Astrocyte of the spinal cord (primary cell): ENCODE measurements at regions not wholly inside any gene's neighbourhood (a gene's known extent, or its start where the extent isn't known, plus 50 kb on each side); places are given as distances from the start of the nearest gene placed in this dataset.

Experiments
- DNase-seq: peaks from one replicate; pipeline ENCODE4 v3.0.0; 2011; ENCODE audit warnings: low read depth, low spot score
- H3K4me3 ChIP-seq: 2 replicates; pipeline ENCODE4 v1.5.1; 2011; ENCODE audit warnings: low read depth, mild to moderate bottlenecking, low read length, moderate library complexity
- in situ Hi-C: cut with HindIII; loops from 2 replicates; pipeline ENCODE4 v1.10.0; 2017; ENCODE audit warnings: low sequenced_read_pairs
- TF ChIP-seq, protein P1 (sequence below): IDR thresholded peaks from 2 replicates; pipeline ENCODE4 v1.5.1; 2012; ENCODE audit warnings: low read depth, mild to moderate bottlenecking, low read length, inconsistent platforms

DNA sequence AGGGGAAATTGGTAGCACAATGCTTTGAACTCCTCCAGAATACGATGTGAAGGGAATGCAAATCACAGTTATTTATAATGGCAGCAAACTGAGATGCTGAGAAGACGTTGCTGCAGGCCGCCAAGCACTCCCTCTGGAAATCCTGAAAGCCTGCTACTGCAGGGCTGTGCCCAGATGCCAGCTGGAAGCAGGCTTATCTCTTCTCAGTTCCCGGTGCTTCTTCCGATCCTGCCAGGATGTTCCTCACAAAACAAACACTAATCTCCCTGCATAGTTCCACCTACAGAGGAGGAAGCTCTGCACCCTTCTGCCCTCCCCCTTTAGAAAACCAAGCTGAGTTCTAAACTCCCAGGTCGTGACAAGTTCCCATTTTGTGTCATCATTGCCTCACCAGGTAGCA is 201.7 kb upstream of the BCL6 start:
- in situ Hi-C loops: no loop called here
- no peak for DNase-seq
- TF ChIP-seq, protein P1, sequence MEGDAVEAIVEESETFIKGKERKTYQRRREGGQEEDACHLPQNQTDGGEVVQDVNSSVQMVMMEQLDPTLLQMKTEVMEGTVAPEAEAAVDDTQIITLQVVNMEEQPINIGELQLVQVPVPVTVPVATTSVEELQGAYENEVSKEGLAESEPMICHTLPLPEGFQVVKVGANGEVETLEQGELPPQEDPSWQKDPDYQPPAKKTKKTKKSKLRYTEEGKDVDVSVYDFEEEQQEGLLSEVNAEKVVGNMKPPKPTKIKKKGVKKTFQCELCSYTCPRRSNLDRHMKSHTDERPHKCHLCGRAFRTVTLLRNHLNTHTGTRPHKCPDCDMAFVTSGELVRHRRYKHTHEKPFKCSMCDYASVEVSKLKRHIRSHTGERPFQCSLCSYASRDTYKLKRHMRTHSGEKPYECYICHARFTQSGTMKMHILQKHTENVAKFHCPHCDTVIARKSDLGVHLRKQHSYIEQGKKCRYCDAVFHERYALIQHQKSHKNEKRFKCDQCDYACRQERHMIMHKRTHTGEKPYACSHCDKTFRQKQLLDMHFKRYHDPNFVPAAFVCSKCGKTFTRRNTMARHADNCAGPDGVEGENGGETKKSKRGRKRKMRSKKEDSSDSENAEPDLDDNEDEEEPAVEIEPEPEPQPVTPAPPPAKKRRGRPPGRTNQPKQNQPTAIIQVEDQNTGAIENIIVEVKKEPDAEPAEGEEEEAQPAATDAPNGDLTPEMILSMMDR: no peak

GRCh38 chr3:187947927-187948682 is 202.8 kb upstream of the BCL6 start:
- TF ChIP-seq, protein P1: no peak
- no peak for DNase-seq
- no peak overlapping the region for H3K4me3 ChIP-seq
- in situ Hi-C loops: no loop called here

More for the DNA sequence above, 201.7 kb upstream of the BCL6 start:
- H3K4me3 ChIP-seq: no peak overlapping the region

DNA sequence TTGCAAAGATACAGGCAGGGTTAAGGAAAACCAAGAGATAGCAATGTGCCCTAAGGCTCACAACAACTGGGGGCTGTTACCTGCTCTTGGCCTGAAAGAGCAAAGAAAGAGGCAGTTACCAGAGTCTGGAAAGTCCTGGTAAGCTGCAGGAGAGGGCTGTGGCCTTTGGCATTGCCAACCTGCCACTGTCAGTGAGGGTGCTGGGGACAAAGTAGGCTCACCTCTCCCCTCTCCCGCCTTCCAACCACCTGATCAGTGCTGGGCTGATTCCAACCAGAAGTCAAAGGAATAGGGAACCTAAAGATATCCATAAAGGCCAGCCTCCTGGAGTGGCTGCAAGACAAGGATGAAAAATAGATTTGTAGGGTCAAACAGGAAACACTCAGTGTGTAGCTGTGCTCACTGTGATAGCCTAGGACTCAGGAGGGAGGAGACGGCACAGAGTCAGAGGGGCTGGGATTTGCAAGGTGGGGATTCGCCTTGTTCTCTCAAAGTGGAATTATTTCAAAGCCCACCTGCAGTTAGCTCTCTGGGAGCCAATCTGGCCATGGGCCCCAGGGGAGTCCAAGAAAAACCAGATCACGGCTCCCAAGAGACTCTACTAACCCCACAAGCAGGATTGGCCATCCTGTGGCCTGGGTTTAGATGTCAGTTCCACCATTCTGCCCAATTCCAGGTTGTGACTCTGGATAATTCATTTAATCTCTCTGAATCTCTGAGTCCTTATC is 204.0 kb upstream of the BCL6 start:
- no peak for DNase-seq
- TF ChIP-seq, protein P1: no peak
- in situ Hi-C loops: no loop called here
- no peak overlapping the region for H3K4me3 ChIP-seq

- in situ Hi-C loops: no loop called here
- no peak overlapping the region for H3K4me3 ChIP-seq
- DNase-seq: no peak
- TF ChIP-seq, protein P1: no peak
These were observed 203.3 kb upstream of the LPP start for GRCh38 chr3:187950671-187951070.

- DNase-seq: no peak
- TF ChIP-seq, protein P1: no peak
- in situ Hi-C loops: no loop called here
These were observed 202.3 kb upstream of the LPP start for GRCh38 chr3:187951452-187952190.

GRCh38 chr3:187952849-187953248 is 201.1 kb upstream of the LPP start:
- DNase-seq: no peak
- in situ Hi-C loops: no loop called here
- H3K4me3 ChIP-seq: no peak overlapping the region

More at GRCh38 chr3:187951452-187952190, 202.3 kb upstream of the LPP start:
- H3K4me3 ChIP-seq: no peak overlapping the region

More at GRCh38 chr3:187952849-187953248, 201.1 kb upstream of the LPP start:
- TF ChIP-seq, protein P1: no peak
